HEK293 (cell line): ENCODE measurements at regions not wholly inside any gene's neighbourhood (a gene's known extent, or its start where the extent isn't known, plus 50 kb on each side); places are given as distances from the start of the nearest gene placed in this dataset.

ENCODE experiments used
- CTCF ChIA-PET: fragments of 350-600 bp; formaldehyde crosslinking; extraction: SDS; loops from one replicate; lab custom pipeline; 2021; ENCODE audit warnings: antibody characterized with exemption; lab: Yijun Ruan, JAX
- POLR2A ChIA-PET: fragments of 300-600 bp; formaldehyde crosslinking; extraction: SDS; loops from one replicate; lab custom pipeline; 2020; ENCODE audit warnings: antibody characterized with exemption, inconsistent platforms; lab: Yijun Ruan, JAX
- H3K27ac ChIP-seq: fragments of 200-500 bp; sonication (Bioruptor generic); 2 replicates; pipeline ENCODE4 v1.5.1; 2014; ENCODE audit warnings: low read depth, low read length, control low read depth, inconsistent platforms; ENCODE audit errors: extremely low read depth
- H3K36me3 ChIP-seq, 2 experiments: fragments of 200-500 bp in 1 of 2; sonication (Bioruptor generic) in 1 of 2; 1 replicate in 1 of 2; 2 replicates in 1 of 2; pipeline ENCODE4 v1.5.1; 2014 to 2017; ENCODE audit warnings: inconsistent platforms in 2 of 2, low read length in 2 of 2; ENCODE audit not compliant: control insufficient read depth in 2 of 2, insufficient read depth in 1 of 2
- H3K4me1 ChIP-seq: fragments of 200-500 bp; sonication (Bioruptor generic); 2 replicates; pipeline ENCODE4 v1.5.1; 2014; ENCODE audit warnings: mild to moderate bottlenecking, low read length, inconsistent platforms; ENCODE audit not compliant: control insufficient read depth, insufficient read depth
- H3K4me3 ChIP-seq: 2 replicates; pipeline ENCODE4 v1.5.1; 2011; ENCODE audit warnings: low read depth, mild to moderate bottlenecking, control low read depth, low read length, moderate library complexity
- H3K9me3 ChIP-seq: fragments of 200-500 bp; sonication (Bioruptor generic); 2 replicates; pipeline ENCODE4 v1.5.1; 2014; ENCODE audit warnings: low read depth, low read length, inconsistent platforms; ENCODE audit not compliant: control insufficient read depth, insufficient read depth
- GLIS2 ChIP-seq: fragments of 450-650 bp; formaldehyde crosslinking; IDR thresholded peaks from 2 replicates; pipeline ENCODE4 v1.5.1; 2016; ENCODE audit warnings: missing biosample characterization, missing genetic modification characterization
- KLF16 ChIP-seq: fragments of 450-650 bp; formaldehyde crosslinking; IDR thresholded peaks from 2 replicates; pipeline ENCODE4 v1.5.1; 2017; ENCODE audit warnings: missing biosample characterization, missing genetic modification characterization
- SP3 ChIP-seq: fragments of 450-650 bp; formaldehyde crosslinking; IDR thresholded peaks from 2 replicates; pipeline ENCODE4 v1.5.1; 2016; ENCODE audit warnings: missing biosample characterization, missing genetic modification characterization
- ZBTB21 ChIP-seq: fragments of 450-650 bp; formaldehyde crosslinking; IDR thresholded peaks from 2 replicates; pipeline ENCODE4 v1.5.1; 2017; ENCODE audit warnings: missing biosample characterization, missing genetic modification characterization
- ZFP69B ChIP-seq: fragments of 450-650 bp; formaldehyde crosslinking; IDR thresholded peaks from 2 replicates; pipeline ENCODE4 v1.5.1; 2016; ENCODE audit warnings: missing biosample characterization, missing genetic modification characterization
- ZNF114 ChIP-seq: fragments of 450-650 bp; formaldehyde crosslinking; IDR thresholded peaks from 2 replicates; pipeline ENCODE4 v1.5.0; 2017; ENCODE audit warnings: missing biosample characterization, missing genetic modification characterization
- ZNF133 ChIP-seq: fragments of 450-650 bp; formaldehyde crosslinking; IDR thresholded peaks from 2 replicates; pipeline ENCODE4 v1.5.1; 2016; ENCODE audit warnings: missing biosample characterization, missing genetic modification characterization
- ZNF140 ChIP-seq: fragments of 450-650 bp; formaldehyde crosslinking; IDR thresholded peaks from 2 replicates; pipeline ENCODE4 v1.5.1; 2016; ENCODE audit warnings: missing biosample characterization, missing genetic modification characterization
- ZNF16 ChIP-seq: fragments of 450-650 bp; formaldehyde crosslinking; IDR thresholded peaks from 2 replicates; pipeline ENCODE4 v1.5.1; 2016; ENCODE audit warnings: low read depth, missing biosample characterization, missing genetic modification characterization
- ZNF223 ChIP-seq: fragments of 450-650 bp; formaldehyde crosslinking; IDR thresholded peaks from 2 replicates; pipeline ENCODE4 v1.5.1; 2016; ENCODE audit warnings: missing biosample characterization, missing genetic modification characterization
- ZNF23 ChIP-seq: fragments of 450-650 bp; formaldehyde crosslinking; IDR thresholded peaks from 2 replicates; pipeline ENCODE4 v1.5.1; 2016; ENCODE audit warnings: missing biosample characterization, missing genetic modification characterization, borderline replicate concordance
- ZNF248 ChIP-seq: fragments of 450-650 bp; formaldehyde crosslinking; IDR thresholded peaks from 2 replicates; pipeline ENCODE4 v1.5.1; 2017; ENCODE audit warnings: missing biosample characterization, missing genetic modification characterization
- ZNF292 ChIP-seq: fragments of 450-650 bp; formaldehyde crosslinking; IDR thresholded peaks from 2 replicates; pipeline ENCODE4 v1.5.1; 2016; ENCODE audit warnings: low read depth, missing biosample characterization, missing genetic modification characterization, borderline replicate concordance
- ZNF404 ChIP-seq: fragments of 450-650 bp; formaldehyde crosslinking; IDR thresholded peaks from 2 replicates; pipeline ENCODE4 v1.5.1; 2017; ENCODE audit warnings: missing biosample characterization, missing genetic modification characterization
- ZNF514 ChIP-seq: fragments of 450-650 bp; formaldehyde crosslinking; IDR thresholded peaks from 2 replicates; pipeline ENCODE4 v1.5.1; 2016; ENCODE audit warnings: missing biosample characterization, missing genetic modification characterization
- ZNF660 ChIP-seq: fragments of 450-650 bp; IDR thresholded peaks from 2 replicates; pipeline ENCODE4 v1.5.1; 2018; ENCODE audit warnings: missing biosample characterization, mild to moderate bottlenecking, missing genetic modification characterization
- ZNF677 ChIP-seq: fragments of 450-650 bp; IDR thresholded peaks from 2 replicates; pipeline ENCODE4 v1.5.0; 2018; ENCODE audit warnings: missing biosample characterization, mild to moderate bottlenecking, missing genetic modification characterization, moderate library complexity
- TF ChIP-seq, protein P1 (sequence below): fragments of 450-650 bp; formaldehyde crosslinking; IDR thresholded peaks from 2 replicates; pipeline ENCODE4 v1.5.1; 2016; ENCODE audit warnings: missing biosample characterization, missing genetic modification characterization
- TF ChIP-seq, protein P2 (sequence below): fragments of 450-650 bp; formaldehyde crosslinking; IDR thresholded peaks from 2 replicates; pipeline ENCODE4 v1.5.1; 2017; ENCODE audit warnings: missing biosample characterization, missing genetic modification characterization
- TF ChIP-seq, protein P3 (sequence below): fragments of 450-650 bp; formaldehyde crosslinking; IDR thresholded peaks from 2 replicates; pipeline ENCODE4 v1.5.1; 2016; ENCODE audit warnings: missing biosample characterization, missing genetic modification characterization
- TF ChIP-seq, protein P4 (sequence below): fragments of 450-650 bp; formaldehyde crosslinking; optimal IDR thresholded peaks from 2 replicates; pipeline ENCODE3; 2016; ENCODE audit warnings: missing biosample characterization, mild to moderate bottlenecking, missing genetic modification characterization

DNA sequence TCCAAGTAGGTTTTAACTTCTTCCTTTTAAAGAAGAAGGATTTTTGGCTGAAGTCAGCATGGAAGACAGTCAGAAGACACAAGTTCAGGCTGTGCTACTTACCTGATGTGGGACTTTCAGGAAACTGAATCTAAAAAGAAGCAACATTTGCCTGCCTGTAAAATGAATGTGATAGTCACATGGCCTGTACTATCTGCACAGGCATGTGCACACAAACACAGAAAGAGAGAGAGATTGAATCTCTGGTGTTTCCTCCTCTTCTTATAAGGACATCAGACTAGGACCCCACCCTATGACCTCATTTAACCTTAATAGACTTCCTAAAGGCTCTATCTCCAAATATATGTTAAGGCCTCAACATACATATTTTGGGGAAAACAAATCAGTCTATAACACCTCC is 542.9 kb downstream of the PLPP3 start:
- POLR2A ChIA-PET: interaction anchor here (0.5 kb wide), 1 partner anchor 111 kb away, joined by 5 read pairs; no protein-coding TSS in a partner anchor
- Histone ChIP-seq H3K4me3 (no peak overlapping the region), H3K27ac (no peak overlapping the region), H3K9me3 (no peaks in the 10 kb centered on the region), H3K36me3 (no peaks in the 10 kb centered on the region), H3K4me1 (no peaks in the 10 kb centered on the region)
- TF ChIP-seq ZNF292 (tag by site-specific recombination) (no peak), ZNF248 (tag by site-specific recombination) (no peak), ZNF16 (tag by site-specific recombination) (no peak), KLF16 (tag by site-specific recombination) (no peak), ZNF514 (tag by site-specific recombination) (no peak), ZNF133 (tag by site-specific recombination) (no peak), ZNF140 (tag by site-specific recombination) (no peak), ZNF660 (no peak), ZBTB21 (tag by site-specific recombination) (no peak), ZNF677 (tag by site-specific recombination) (no peak), ZFP69B (tag by site-specific recombination) (no peak)
- TF ChIP-seq, protein P1, sequence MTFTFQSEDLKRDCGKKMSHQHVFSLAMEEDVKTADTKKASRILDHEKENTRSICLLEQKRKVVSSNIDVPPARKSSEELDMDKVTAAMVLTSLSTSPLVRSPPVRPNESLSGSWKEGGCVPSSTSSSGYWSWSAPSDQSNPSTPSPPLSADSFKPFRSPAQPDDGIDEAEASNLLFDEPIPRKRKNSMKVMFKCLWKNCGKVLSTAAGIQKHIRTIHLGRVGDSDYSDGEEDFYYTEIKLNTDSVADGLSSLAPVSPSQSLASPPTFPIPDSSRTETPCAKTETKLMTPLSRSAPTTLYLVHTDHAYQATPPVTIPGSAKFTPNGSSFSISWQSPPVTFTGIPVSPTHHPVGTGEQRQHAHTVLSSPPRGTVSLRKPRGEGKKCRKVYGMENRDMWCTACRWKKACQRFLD (tag by site-specific recombination): no peak
- CTCF ChIA-PET: no interaction called here

DNA sequence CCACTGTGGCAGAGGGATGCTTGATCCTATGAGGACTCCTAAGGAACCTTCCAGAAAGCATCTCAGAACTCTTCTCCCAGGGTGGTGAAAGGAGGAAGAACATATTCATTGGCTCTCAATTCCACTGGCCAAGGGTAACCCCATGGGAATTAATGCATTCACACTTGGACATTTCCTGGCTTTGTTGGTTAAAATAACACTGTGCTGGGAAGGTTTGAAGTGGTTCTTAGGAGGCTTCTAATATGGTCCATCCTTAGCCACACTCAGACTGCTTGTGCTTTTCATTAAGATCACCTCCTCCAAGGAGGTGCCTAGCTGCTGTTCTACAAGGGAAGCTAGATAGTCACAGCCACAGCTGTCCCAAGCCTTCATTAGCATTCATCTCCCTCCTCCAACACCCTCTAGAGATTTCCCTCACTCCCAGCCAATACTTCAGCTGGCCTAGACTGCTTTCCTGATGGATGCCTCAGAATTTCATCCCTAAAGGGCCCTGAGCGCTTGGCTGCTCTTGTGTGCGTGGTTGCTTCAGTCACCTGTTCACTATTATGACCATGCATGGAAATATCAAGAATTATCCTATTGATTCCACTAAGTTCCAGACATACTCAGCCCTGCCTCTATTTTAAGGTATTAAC is 544.4 kb downstream of the PLPP3 start:
- no peak for TF ChIP-seq ZNF404
- TF ChIP-seq, protein P2, sequence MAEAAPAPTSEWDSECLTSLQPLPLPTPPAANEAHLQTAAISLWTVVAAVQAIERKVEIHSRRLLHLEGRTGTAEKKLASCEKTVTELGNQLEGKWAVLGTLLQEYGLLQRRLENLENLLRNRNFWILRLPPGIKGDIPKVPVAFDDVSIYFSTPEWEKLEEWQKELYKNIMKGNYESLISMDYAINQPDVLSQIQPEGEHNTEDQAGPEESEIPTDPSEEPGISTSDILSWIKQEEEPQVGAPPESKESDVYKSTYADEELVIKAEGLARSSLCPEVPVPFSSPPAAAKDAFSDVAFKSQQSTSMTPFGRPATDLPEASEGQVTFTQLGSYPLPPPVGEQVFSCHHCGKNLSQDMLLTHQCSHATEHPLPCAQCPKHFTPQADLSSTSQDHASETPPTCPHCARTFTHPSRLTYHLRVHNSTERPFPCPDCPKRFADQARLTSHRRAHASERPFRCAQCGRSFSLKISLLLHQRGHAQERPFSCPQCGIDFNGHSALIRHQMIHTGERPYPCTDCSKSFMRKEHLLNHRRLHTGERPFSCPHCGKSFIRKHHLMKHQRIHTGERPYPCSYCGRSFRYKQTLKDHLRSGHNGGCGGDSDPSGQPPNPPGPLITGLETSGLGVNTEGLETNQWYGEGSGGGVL (tag by site-specific recombination): no peak
- no peak for TF ChIP-seq ZNF223 (tag by site-specific recombination)
- TF ChIP-seq ZNF23 (tag by site-specific recombination): no peak
- no peak for TF ChIP-seq SP3
- TF ChIP-seq GLIS2 (tag by site-specific recombination): no peak
- TF ChIP-seq, protein P3, sequence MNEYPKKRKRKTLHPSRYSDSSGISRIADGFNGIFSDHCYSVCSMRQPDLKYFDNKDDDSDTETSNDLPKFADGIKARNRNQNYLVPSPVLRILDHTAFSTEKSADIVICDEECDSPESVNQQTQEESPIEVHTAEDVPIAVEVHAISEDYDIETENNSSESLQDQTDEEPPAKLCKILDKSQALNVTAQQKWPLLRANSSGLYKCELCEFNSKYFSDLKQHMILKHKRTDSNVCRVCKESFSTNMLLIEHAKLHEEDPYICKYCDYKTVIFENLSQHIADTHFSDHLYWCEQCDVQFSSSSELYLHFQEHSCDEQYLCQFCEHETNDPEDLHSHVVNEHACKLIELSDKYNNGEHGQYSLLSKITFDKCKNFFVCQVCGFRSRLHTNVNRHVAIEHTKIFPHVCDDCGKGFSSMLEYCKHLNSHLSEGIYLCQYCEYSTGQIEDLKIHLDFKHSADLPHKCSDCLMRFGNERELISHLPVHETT (tag by site-specific recombination): no peak
- no peak for TF ChIP-seq ZNF114
- TF ChIP-seq, protein P4, sequence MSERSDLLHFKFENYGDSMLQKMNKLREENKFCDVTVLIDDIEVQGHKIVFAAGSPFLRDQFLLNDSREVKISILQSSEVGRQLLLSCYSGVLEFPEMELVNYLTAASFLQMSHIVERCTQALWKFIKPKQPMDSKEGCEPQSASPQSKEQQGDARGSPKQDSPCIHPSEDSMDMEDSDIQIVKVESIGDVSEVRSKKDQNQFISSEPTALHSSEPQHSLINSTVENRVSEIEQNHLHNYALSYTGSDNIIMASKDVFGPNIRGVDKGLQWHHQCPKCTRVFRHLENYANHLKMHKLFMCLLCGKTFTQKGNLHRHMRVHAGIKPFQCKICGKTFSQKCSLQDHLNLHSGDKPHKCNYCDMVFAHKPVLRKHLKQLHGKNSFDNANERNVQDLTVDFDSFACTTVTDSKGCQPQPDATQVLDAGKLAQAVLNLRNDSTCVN: no peak
- ChIA-PET CTCF (no interaction called here), POLR2A (no interaction called here)
- no peaks in the 10 kb centered on the region for H3K36me3 ChIP-seq
- no peak overlapping the region for H3K27ac ChIP-seq
- no peaks in the 10 kb centered on the region for H3K4me1 ChIP-seq
- no peaks in the 10 kb centered on the region for H3K9me3 ChIP-seq
- no peak overlapping the region for H3K4me3 ChIP-seq
